Transverse colon (tissue), 4 donors: ENCODE measurements at regions not wholly inside any gene's neighbourhood (a gene's known extent, or its start where the extent isn't known, plus 50 kb on each side); places are given as distances from the start of the nearest gene placed in this dataset.

Experiments
- DNase-seq: peaks from one replicate; pipeline ENCODE4 v3.0.0-alpha.2; 2019
- H3K27ac ChIP-seq, 4 donors: fragments of 200-600 bp; sonication (generic); 2 replicates each; pipeline ENCODE4 v1.5.1; 2016 to 2018; ENCODE audit warnings: inconsistent platforms in 4 of 4
- H3K27me3 ChIP-seq: fragments of 200-600 bp; sonication (generic); 2 replicates; pipeline ENCODE4 v1.5.1; 2017; ENCODE audit warnings: inconsistent platforms
- H3K36me3 ChIP-seq, 4 donors: fragments of 200-600 bp; sonication (generic); 2 replicates each; pipeline ENCODE4 v1.5.1; 2017 to 2019; ENCODE audit warnings: inconsistent platforms in 4 of 4
- H3K4me1 ChIP-seq, 4 donors: fragments of 200-600 bp; sonication (generic); 2 replicates each; pipeline ENCODE4 v1.5.1; 2017 to 2020; ENCODE audit warnings: inconsistent platforms in 4 of 4
- H3K4me3 ChIP-seq, 4 donors: fragments of 200-600 bp; sonication (generic); 1 replicate in 1 of 4; 2 replicates in 3 of 4; pipeline versions ENCODE4 v1.5.1 to v1.6.1; 2017 to 2019; ENCODE audit warnings: inconsistent platforms in 4 of 4
- H3K9me3 ChIP-seq, 2 donors: fragments of 200-600 bp; sonication (generic); 2 replicates each; pipeline ENCODE4 v1.5.1; 2017 to 2019; ENCODE audit warnings: inconsistent platforms in 2 of 2
- EP300 ChIP-seq: sonication (generic); formaldehyde crosslinking; IDR thresholded peaks from one replicate; pipeline ENCODE4 v1.6.1; 2017; ENCODE audit warnings: antibody characterized with exemption, low read depth
- POLR2A ChIP-seq: fragments of 450-650 bp; IDR thresholded peaks from one replicate; pipeline ENCODE4 v1.6.1; 2016; ENCODE audit warnings: antibody characterized with exemption, mild to moderate bottlenecking, moderate library complexity
- POLR2AphosphoS5 ChIP-seq, 3 donors: sonication (generic); formaldehyde crosslinking; IDR thresholded peaks; one replicate each; pipeline ENCODE4 v1.6.1; 2016; ENCODE audit warnings: antibody characterized with exemption in 3 of 3
- WGBS, 2 donors: methylation state at CpG; one replicate each; pipeline ENCODE4 v1.1.5; 2018; ENCODE audit warnings: low coverage in 1 of 2; 5-methylcytosine and 5-hydroxymethylcytosine counted together
- in situ Hi-C, 4 donors: fragments of 200-750 bp; cut with MboI; loops; one replicate each; pipeline versions ENCODE4 v1.15.0 to v1.15.1; 2017; ENCODE audit warnings: low sequenced_read_pairs in 3 of 4, low pct_ligation_motif_present in 1 of 4, low pct_unique_long_range_greater_than_20kb in 1 of 4
- intact Hi-C: fragments of 100-400 bp; cut with DNase I; formaldehyde crosslinking; loops from one replicate; pipeline ENCODE4 v1.15.1; 2023; ENCODE audit warnings: low total_unique reads
- TF ChIP-seq, protein P1 (sequence below), 5 experiments: fragments of 200-600 bp in 3 of 5; fragments of 450-650 bp in 2 of 5; sonication (generic) in 3 of 5; IDR thresholded peaks; 1 replicate in 2 of 5; 2 replicates in 3 of 5; pipeline ENCODE4 v1.5.1; 2016 to 2017; ENCODE audit warnings: antibody characterized with exemption in 5 of 5, inconsistent platforms in 3 of 5, mild to moderate bottlenecking in 2 of 5, moderate library complexity in 1 of 5

DNA sequence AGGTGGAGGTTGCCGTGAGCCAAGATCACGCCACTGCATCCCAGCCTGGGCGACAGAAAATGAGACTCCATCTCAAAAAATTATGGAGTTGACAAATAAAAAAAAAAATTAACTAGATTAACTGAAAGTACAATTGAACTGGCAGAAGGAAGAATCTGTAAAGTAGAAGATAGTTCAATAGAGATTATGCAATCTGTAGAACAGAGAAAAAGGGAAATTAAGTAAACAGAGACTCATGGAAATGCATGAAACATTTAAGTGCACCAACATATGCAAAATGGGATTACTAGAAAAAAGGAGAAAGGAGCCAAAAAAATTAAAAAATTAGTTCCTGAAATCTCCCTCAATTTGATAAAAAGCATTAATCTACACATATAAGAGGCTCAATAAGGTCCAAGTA, 188.8 kb upstream of the KHDRBS2 start:
- Histone ChIP-seq H3K4me3 (no peak overlapping the region), H3K27ac (no peak overlapping the region), H3K4me1 (no peaks in the 10 kb centered on the region), H3K27me3 (no peaks in the 10 kb centered on the region), H3K9me3 (peaks cover 0 to 8% of the 10 kb centered on the region in 2 donors), H3K36me3 (no peaks in the 10 kb centered on the region)
- 85 to 93% methylated on average over 3 of the region's 3 CpGs for WGBS, 2 donors
- intact Hi-C loops, result no loop called here
- no peak for DNase-seq
- in situ Hi-C loops, result no loop called here
- TF ChIP-seq POLR2AphosphoS5 (IDR thresholded peaks at IDR 0.05) (no peak), EP300 (no peak), POLR2A (no peak)
- TF ChIP-seq, protein P1, sequence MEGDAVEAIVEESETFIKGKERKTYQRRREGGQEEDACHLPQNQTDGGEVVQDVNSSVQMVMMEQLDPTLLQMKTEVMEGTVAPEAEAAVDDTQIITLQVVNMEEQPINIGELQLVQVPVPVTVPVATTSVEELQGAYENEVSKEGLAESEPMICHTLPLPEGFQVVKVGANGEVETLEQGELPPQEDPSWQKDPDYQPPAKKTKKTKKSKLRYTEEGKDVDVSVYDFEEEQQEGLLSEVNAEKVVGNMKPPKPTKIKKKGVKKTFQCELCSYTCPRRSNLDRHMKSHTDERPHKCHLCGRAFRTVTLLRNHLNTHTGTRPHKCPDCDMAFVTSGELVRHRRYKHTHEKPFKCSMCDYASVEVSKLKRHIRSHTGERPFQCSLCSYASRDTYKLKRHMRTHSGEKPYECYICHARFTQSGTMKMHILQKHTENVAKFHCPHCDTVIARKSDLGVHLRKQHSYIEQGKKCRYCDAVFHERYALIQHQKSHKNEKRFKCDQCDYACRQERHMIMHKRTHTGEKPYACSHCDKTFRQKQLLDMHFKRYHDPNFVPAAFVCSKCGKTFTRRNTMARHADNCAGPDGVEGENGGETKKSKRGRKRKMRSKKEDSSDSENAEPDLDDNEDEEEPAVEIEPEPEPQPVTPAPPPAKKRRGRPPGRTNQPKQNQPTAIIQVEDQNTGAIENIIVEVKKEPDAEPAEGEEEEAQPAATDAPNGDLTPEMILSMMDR (IDR thresholded peaks at IDR 0.05), result no peak

DNA sequence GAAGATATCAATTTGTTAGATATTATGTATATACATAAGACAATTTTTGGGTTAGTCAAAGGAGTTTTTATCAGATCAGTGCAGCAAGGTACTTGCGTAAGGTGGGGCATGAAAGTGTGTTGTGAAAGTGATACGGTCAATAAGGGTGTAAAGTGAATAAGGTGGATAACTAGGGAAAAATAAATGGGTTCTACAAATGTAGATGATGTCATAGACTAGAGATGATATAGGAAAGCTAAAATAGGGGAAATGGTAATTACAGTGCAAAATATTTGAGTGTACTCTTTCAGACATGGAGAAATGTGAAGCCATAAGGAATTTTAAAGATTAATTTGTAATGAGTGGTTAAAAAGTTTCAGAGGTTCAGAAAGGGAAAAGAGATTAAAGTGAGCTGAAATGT, 180.6 kb upstream of the KHDRBS2 start:
- WGBS, 2 donors, result 89% methylated on average over 2 of the region's 2 CpGs
- no peaks in the 10 kb centered on the region for H3K36me3 ChIP-seq
- DNase-seq, result no peak
- H3K4me1 ChIP-seq, result no peaks in the 10 kb centered on the region
- in situ Hi-C loops, result no loop called here
- TF ChIP-seq POLR2AphosphoS5 (IDR thresholded peaks at IDR 0.05), result no peak
- TF ChIP-seq, protein P1 (IDR thresholded peaks at IDR 0.05), result no peak
- TF ChIP-seq EP300, result no peak
- TF ChIP-seq POLR2A, result no peak
- no peaks in the 10 kb centered on the region for H3K9me3 ChIP-seq
- H3K27ac ChIP-seq, result no peak overlapping the region
- H3K4me3 ChIP-seq, result no peak overlapping the region
- no peaks in the 10 kb centered on the region for H3K27me3 ChIP-seq
- intact Hi-C loops, result no loop called here

DNA sequence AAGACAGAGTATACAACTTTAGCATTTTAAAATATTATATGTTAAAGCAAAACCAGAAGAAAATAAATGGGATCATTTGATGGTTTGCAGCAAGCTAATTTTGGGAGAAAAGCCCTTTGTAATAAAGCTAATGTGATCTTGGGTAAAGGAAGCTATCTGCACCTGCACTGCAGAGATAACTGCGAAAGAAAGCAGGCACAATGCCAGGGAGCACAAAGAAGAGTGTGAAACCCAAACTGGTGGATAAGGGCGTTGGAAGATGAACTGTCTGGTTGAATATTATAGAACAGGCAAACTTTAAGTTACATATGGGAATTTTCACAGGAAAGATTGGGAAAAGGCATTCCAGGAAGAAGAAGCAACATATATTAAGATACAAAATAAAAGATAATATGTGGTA, 179.2 kb upstream of the KHDRBS2 start:
- DNase-seq, result no peak
- no peaks in the 10 kb centered on the region for H3K36me3 ChIP-seq
- no peaks in the 10 kb centered on the region for H3K4me1 ChIP-seq
- no peaks in the 10 kb centered on the region for H3K9me3 ChIP-seq
- 44 to 45% methylated on average over 2 of the region's 2 CpGs for WGBS, 2 donors
- H3K27ac ChIP-seq, result no peak overlapping the region
- TF ChIP-seq, protein P1 (IDR thresholded peaks at IDR 0.05), result no peak
- no peak for TF ChIP-seq POLR2AphosphoS5 (IDR thresholded peaks at IDR 0.05)
- no peak for TF ChIP-seq POLR2A
- no peak for TF ChIP-seq EP300
- H3K27me3 ChIP-seq, result no peaks in the 10 kb centered on the region
- intact Hi-C loops (no loop called here), in situ Hi-C loops (no loop called here)
- no peak overlapping the region for H3K4me3 ChIP-seq

DNA sequence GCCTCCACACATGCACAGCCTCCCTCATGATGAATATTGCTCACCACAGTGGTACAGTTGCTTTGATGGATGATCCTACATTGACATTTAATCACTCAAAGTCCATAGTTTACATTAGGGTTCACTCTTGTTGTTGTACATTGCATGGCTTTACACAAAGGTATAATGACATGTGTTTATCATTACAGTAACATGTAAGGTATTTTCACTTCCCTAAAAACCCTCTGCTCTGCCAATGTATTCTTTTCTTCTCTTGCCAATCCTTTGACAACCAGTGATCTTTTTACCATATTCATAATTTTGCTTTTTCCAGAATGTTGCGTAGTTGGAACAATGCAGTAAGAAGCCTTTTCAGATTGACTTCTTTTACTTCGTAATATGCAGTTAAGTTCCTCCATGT, 166.6 kb upstream of the KHDRBS2 start:
- Histone ChIP-seq H3K4me3 (no peak overlapping the region), H3K27ac (no peak overlapping the region), H3K36me3 (no peaks in the 10 kb centered on the region), H3K9me3 (no peaks in the 10 kb centered on the region), H3K27me3 (no peaks in the 10 kb centered on the region), H3K4me1 (no peaks in the 10 kb centered on the region)
- WGBS, 2 donors, result 93% methylated on average over 2 of the region's 2 CpGs
- in situ Hi-C loops (no loop called here), intact Hi-C loops (no loop called here)
- TF ChIP-seq, protein P1 (IDR thresholded peaks at IDR 0.05), result no peak
- TF ChIP-seq EP300, result no peak
- TF ChIP-seq POLR2A, result no peak
- TF ChIP-seq POLR2AphosphoS5 (IDR thresholded peaks at IDR 0.05), result no peak
- no peak for DNase-seq
